MM.1S (cell line): ENCODE measurements at regions not wholly inside any gene's neighbourhood (a gene's known extent, or its start where the extent isn't known, plus 50 kb on each side); places are given as distances from the start of the nearest gene placed in this dataset.

Experiments used
- CTCF ChIP-seq: fragments of 300-600 bp; sonication (generic); IDR thresholded peaks from 2 replicates; pipeline ENCODE4 v1.5.1; 2016; ENCODE audit warnings: antibody characterized with exemption, low read length, mixed read lengths
- EZH2 ChIP-seq: fragments of 300-600 bp; sonication (generic); optimal IDR thresholded peaks from 2 replicates; pipeline ENCODE3; 2017; ENCODE audit warnings: low read depth, mild to moderate bottlenecking, antibody characterized with exemption, low read length, mixed read lengths
- EZH2phosphoT487 ChIP-seq: fragments of 300-600 bp; sonication (generic); IDR thresholded peaks from 2 replicates; pipeline ENCODE4 v1.6.1; 2018; ENCODE audit warnings: antibody characterized with exemption, low read length

- no peak for TF ChIP-seq EZH2
- TF ChIP-seq CTCF: no peak
- no peak for TF ChIP-seq EZH2phosphoT487
These were observed 243.1 kb upstream of the TENM4 start for GRCh38 chr11:79683930-79684329.
